ENCODE measurements at regions not wholly inside any gene's neighbourhood (a gene's known extent, or its start where the extent isn't known, plus 50 kb on each side); places are given as distances from the start of the nearest gene placed in this dataset.

GRCh38 chr6:170023620-170024521 is 267.0 kb downstream of the DLL1 start:
- H3K4me3 ChIP-seq (ENCODE audit: low read depth, low read length): no peak overlapping the region
- TF ChIP-seq CTCF (conservative IDR thresholded peaks at IDR 0.05; ENCODE audit: low read depth, low read length): no peak
- DNase-seq (ENCODE audit: low read depth): no peak

DNA sequence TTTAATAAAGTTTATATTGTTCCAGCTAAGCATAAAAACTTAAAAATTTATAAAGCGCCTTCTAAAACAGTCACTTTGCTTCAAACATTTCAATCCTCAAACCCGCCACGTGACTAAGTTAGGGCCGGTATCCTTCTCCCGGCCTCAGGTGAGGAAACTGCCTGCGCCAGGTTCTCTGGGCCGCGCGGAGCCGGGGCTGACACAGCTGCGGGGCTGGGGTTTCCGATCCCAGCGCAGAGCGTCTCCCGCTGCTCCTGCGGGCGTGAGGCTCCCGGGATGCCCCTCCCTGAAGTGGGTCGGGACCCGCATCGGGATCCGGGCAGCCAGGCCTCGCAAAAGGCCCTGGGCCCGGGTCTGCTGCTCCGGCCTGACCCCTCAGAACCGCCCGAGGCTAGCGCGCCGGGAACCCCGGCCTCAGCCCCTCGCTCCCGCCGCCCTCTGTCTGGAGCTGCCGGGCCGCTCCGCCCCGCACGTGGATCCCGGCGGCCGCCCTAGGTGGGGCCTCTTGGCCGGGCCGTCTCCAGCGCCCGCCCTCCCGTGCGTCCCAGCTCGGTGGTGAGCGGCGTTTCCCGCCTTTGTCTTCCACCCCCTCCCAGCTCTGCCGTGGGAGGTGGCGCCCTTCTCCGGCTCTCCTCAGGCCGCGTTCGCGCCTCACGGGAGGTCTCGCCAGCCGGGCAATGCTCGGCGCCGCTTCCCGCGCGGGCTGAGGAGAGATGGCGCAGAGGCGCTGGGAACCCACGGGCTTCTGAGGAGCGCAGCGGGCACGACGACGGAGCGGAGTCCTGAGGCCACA is 267.9 kb downstream of the DLL1 start:
- no peak for DNase-seq (ENCODE audit: low read depth)
- H3K4me3 ChIP-seq (ENCODE audit: low read depth, low read length): no peak overlapping the region

DNA sequence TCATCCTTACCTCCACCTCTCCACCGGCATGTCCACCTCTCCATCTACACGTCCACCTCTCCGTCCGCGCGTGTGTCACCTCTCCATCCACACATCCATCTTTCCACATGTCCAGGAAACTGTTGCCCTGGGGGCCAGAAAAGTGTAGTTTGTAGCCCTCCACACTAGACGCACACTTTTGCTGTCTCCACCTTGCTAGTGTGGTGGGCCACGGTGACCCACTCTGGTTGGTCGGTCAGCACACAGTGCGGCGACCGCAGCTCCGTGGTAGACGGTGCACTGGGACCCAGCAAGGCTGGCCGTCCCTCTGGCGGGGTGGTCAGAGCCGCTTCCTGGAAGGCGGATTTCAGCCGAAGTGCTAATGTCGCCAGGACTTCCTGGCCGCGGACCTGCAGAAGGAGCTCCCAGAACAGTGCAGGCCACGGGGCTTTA is 268.6 kb downstream of the DLL1 start:
- no peak overlapping the region for H3K4me3 ChIP-seq (ENCODE audit: low read depth, low read length)
- TF ChIP-seq CTCF (conservative IDR thresholded peaks at IDR 0.05; ENCODE audit: low read depth, low read length): no peak
- DNase-seq (ENCODE audit: low read depth): no peak

More for the DNA sequence above, 267.9 kb downstream of the DLL1 start:
- TF ChIP-seq CTCF (conservative IDR thresholded peaks at IDR 0.05; ENCODE audit: low read depth, low read length): no peak

GRCh38 chr6:170021579-170021978 is 269.3 kb downstream of the DLL1 start:
- no peak overlapping the region for H3K4me3 ChIP-seq (ENCODE audit: low read depth, low read length)
- no peak for DNase-seq (ENCODE audit: low read depth)
- TF ChIP-seq CTCF (conservative IDR thresholded peaks at IDR 0.05; ENCODE audit: low read depth, low read length): no peak

GRCh38 chr6:170019818-170020583 is 268.6 kb downstream of the ERMARD start:
- no peak for TF ChIP-seq CTCF (conservative IDR thresholded peaks at IDR 0.05; ENCODE audit: low read depth, low read length)
- H3K4me3 ChIP-seq (ENCODE audit: low read depth, low read length): no peak overlapping the region
- no peak for DNase-seq (ENCODE audit: low read depth)

GRCh38 chr6:170018936-170019817 is 267.8 kb downstream of the ERMARD start:
- no peak for TF ChIP-seq CTCF (conservative IDR thresholded peaks at IDR 0.05; ENCODE audit: low read depth, low read length)
- no peak overlapping the region for H3K4me3 ChIP-seq (ENCODE audit: low read depth, low read length)
- DNase-seq (ENCODE audit: low read depth): no peak
